ENCODE measurements at regions not wholly inside any gene's neighbourhood (a gene's known extent, or its start where the extent isn't known, plus 50 kb on each side); places are given as distances from the start of the nearest gene placed in this dataset.

DNA sequence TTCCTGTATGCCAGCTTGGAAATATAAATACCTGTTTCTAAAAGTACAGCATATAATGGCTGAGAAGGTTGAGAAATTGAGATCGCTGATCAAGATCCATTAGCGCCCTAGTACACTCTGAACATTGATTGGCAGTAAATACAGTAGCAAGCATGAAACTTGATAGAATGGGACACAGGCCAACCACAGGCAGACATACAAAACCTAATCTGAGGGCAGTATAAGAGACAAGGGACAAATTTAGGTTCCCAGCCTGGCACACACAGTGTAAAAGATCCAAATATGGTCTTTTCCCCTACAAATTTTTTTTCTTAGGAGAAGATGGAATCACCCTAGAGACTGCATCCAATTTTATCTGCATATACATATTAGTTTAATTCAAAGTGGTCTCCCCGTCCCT lies 126.5 kb upstream of the ARHGAP42 start:
- H2AK5ac ChIP-seq (ENCODE audit: low read depth, low read length), result no peak overlapping the region
- POLR2A ChIA-PET (ENCODE audit: partially characterized antibody), result no interaction called here
- H3K18ac ChIP-seq (ENCODE audit: extremely low read depth, low read length), result no peak overlapping the region
- no peaks in the 10 kb centered on the region for H3K9me3 ChIP-seq (ENCODE audit: insufficient read depth in 2 of 2, low read depth in 1 of 2, low read length in 1 of 2)
- H2BK120ac ChIP-seq (replicated peaks; ENCODE audit: low read depth, low read length), result no peak overlapping the region
- no peaks in the 10 kb centered on the region for H3K79me2 ChIP-seq (ENCODE audit: control insufficient read depth in 1 of 2, insufficient read depth in 2 of 2, low read length in 2 of 2)
- H2BK20ac ChIP-seq (ENCODE audit: low read length), result no peak overlapping the region
- no peak overlapping the region for H2BK5ac ChIP-seq (ENCODE audit: low read depth, low read length)
- FAIRE-seq (no peak), DNase-seq (ENCODE audit: low read depth in 1 of 2, low spot score in 2 of 2) (no peak)
- no peaks in the 10 kb centered on the region for H4K20me1 ChIP-seq (replicated peaks in 1 of 2; ENCODE audit: control insufficient read depth in 1 of 2, insufficient read depth in 2 of 2, low read length in 2 of 2)
- H3K9ac ChIP-seq (replicated peaks in 1 of 4; ENCODE audit: extremely low read depth in 1 of 4, low read depth in 3 of 4, low read length in 3 of 4), result no peak overlapping the region
- H3K36me3 ChIP-seq (ENCODE audit: control insufficient read depth in 2 of 4, insufficient read depth in 4 of 4, low read length in 3 of 4), result no peaks in the 10 kb centered on the region
- no peak overlapping the region for H3K23ac ChIP-seq (ENCODE audit: insufficient read length)
- no peak overlapping the region for H3K56ac ChIP-seq (replicated peaks; ENCODE audit: insufficient read length, low read depth, low read length)
- no peak overlapping the region for H4K8ac ChIP-seq (ENCODE audit: extremely low read depth, insufficient read depth, low read length)
- H3K27me3 ChIP-seq (replicated peaks in 1 of 4; ENCODE audit: control insufficient read depth in 3 of 4, extremely low read depth in 1 of 4, insufficient read depth in 3 of 4, low read length in 3 of 4), result no peaks in the 10 kb centered on the region
- no peak overlapping the region for H4K5ac ChIP-seq (ENCODE audit: insufficient read length, low read depth, low read length)
- peaks cover 0 to 5% (median 1%) of the 10 kb centered on the region in 4 experiments; a peak in 3 of 7 replicates for H3K4me1 ChIP-seq (replicated peaks in 1 of 4; ENCODE audit: control insufficient read depth in 3 of 4, insufficient read depth in 4 of 4, low read length in 3 of 4)
- no peak overlapping the region for H4K91ac ChIP-seq (replicated peaks; ENCODE audit: insufficient read length, low read length)
- WGBS, 2 experiments (ENCODE audit: extremely low coverage in 1 of 2, insufficient coverage in 1 of 2, insufficient read length in 1 of 2, insufficient replicate concordance in 2 of 2, low coverage in 1 of 2, low lambda C conversion rate in 2 of 2, missing lambda C conversion rate in 1 of 2), result 94% methylated on average over 3 of the region's 3 CpGs; no CpG with 5 or more reads in 1 of the 2 experiments
- no peak overlapping the region for H3K4me3 ChIP-seq (ENCODE audit: extremely low read depth in 1 of 4, insufficient read depth in 2 of 4, low read depth in 3 of 4, low read length in 4 of 4)
- no peak overlapping the region for H3K27ac ChIP-seq (ENCODE audit: low read depth, low read length)
- H2AFZ ChIP-seq (ENCODE audit: low read length), result no peak overlapping the region
- no peak overlapping the region for H2BK12ac ChIP-seq (ENCODE audit: low read depth, low read length)
- no peak overlapping the region for H3K14ac ChIP-seq (ENCODE audit: insufficient read length)
- H3K4me2 ChIP-seq (ENCODE audit: insufficient read depth in 1 of 2, low read depth in 2 of 2, low read length in 2 of 2), result no peak overlapping the region
- H3K79me1 ChIP-seq (ENCODE audit: low read depth, low read length), result no peaks in the 10 kb centered on the region
- no peak overlapping the region for H3K4ac ChIP-seq (replicated peaks; ENCODE audit: insufficient read length, low read depth, low read length)
- CTCF ChIA-PET (ENCODE audit: partially characterized antibody), result interaction anchor here (1.2 kb wide), 1 partner anchor 32 kb away, joined by 3 read pairs; no protein-coding TSS in a partner anchor
- H3K23me2 ChIP-seq (ENCODE audit: low read depth, low read length), result no peaks in the 10 kb centered on the region
- H2BK15ac ChIP-seq (ENCODE audit: low read length), result no peak overlapping the region
- no peak for TF ChIP-seq JUN (IDR thresholded peaks at IDR 0.05; ENCODE audit: low read depth, low read length)
- no peak for TF ChIP-seq SP4 (IDR thresholded peaks at IDR 0.05; ENCODE audit: low read length)
- TF ChIP-seq RXRA (IDR thresholded peaks at IDR 0.05; ENCODE audit: insufficient read depth, low read depth, low read length), result no peak
- no peak for TF ChIP-seq POLR2AphosphoS5 (IDR thresholded peaks at IDR 0.05; ENCODE audit: low read depth, low read length)
- no peak for TF ChIP-seq CBX8 (IDR thresholded peaks at IDR 0.05; ENCODE audit: borderline replicate concordance, low read depth, low read length)
- TF ChIP-seq CHD2 (IDR thresholded peaks at IDR 0.05; ENCODE audit: low read length), result no peak
- no peak for TF ChIP-seq SUZ12 (IDR thresholded peaks at IDR 0.05; ENCODE audit: low read length)
- TF ChIP-seq SIRT6 (IDR thresholded peaks at IDR 0.05; ENCODE audit: low read length), result no peak
- TF ChIP-seq, protein P1, sequence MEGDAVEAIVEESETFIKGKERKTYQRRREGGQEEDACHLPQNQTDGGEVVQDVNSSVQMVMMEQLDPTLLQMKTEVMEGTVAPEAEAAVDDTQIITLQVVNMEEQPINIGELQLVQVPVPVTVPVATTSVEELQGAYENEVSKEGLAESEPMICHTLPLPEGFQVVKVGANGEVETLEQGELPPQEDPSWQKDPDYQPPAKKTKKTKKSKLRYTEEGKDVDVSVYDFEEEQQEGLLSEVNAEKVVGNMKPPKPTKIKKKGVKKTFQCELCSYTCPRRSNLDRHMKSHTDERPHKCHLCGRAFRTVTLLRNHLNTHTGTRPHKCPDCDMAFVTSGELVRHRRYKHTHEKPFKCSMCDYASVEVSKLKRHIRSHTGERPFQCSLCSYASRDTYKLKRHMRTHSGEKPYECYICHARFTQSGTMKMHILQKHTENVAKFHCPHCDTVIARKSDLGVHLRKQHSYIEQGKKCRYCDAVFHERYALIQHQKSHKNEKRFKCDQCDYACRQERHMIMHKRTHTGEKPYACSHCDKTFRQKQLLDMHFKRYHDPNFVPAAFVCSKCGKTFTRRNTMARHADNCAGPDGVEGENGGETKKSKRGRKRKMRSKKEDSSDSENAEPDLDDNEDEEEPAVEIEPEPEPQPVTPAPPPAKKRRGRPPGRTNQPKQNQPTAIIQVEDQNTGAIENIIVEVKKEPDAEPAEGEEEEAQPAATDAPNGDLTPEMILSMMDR (IDR thresholded peaks at IDR 0.05; ENCODE audit: control extremely low read depth in 1 of 3, insufficient read depth in 1 of 3, low read depth in 1 of 3, low read length in 3 of 3), result no peak
